Hepatocyte (in vitro differentiated cells): ENCODE measurements at regions not wholly inside any gene's neighbourhood (a gene's known extent, or its start where the extent isn't known, plus 50 kb on each side); places are given as distances from the start of the nearest gene placed in this dataset.

Source experiments
- DNase-seq: peaks from one replicate; pipeline ENCODE4 v3.0.0-alpha.2; 2016; ENCODE audit warnings: low spot score
- H2AFZ ChIP-seq: fragments of 200-600 bp; sonication (generic); 2 replicates; pipeline ENCODE4 v1.6.0; 2016; ENCODE audit warnings: antibody characterized with exemption, mild to moderate bottlenecking
- H3K27ac ChIP-seq: fragments of 200-600 bp; sonication (generic); 2 replicates; pipeline ENCODE4 v1.5.1; 2016; ENCODE audit warnings: mild to moderate bottlenecking
- H3K27me3 ChIP-seq: fragments of 200-600 bp; sonication (generic); 2 replicates; pipeline ENCODE4 v1.6.1; 2016
- H3K36me3 ChIP-seq: fragments of 200-600 bp; sonication (generic); replicated peaks from 2 replicates; pipeline ENCODE4 v1.5.1; 2016; ENCODE audit warnings: low read depth; ENCODE audit not compliant: insufficient read depth
- H3K4me1 ChIP-seq: fragments of 200-600 bp; sonication (generic); 2 replicates; pipeline ENCODE4 v1.5.1; 2016; ENCODE audit warnings: mild to moderate bottlenecking, moderate library complexity; ENCODE audit not compliant: insufficient read depth
- H3K4me2 ChIP-seq: fragments of 200-600 bp; sonication (generic); 2 replicates; pipeline ENCODE4 v1.6.0; 2016
- H3K4me3 ChIP-seq: fragments of 200-600 bp; sonication (generic); 2 replicates; pipeline ENCODE4 v1.5.1; 2016; ENCODE audit warnings: mild to moderate bottlenecking
- H3K79me2 ChIP-seq: fragments of 200-600 bp; sonication (generic); 2 replicates; pipeline ENCODE4 v1.6.0; 2017; ENCODE audit warnings: mild to moderate bottlenecking
- H3K9me2 ChIP-seq: fragments of 200-600 bp; sonication (generic); replicated peaks from 2 replicates; pipeline ENCODE4 v1.6.0; 2017; ENCODE audit warnings: mild to moderate bottlenecking; ENCODE audit not compliant: insufficient read depth
- H3K9me3 ChIP-seq: fragments of 200-600 bp; sonication (generic); 2 replicates; pipeline ENCODE4 v1.5.1; 2016; ENCODE audit warnings: low read depth, mild to moderate bottlenecking
- H4K20me1 ChIP-seq: fragments of 200-600 bp; sonication (generic); 2 replicates; pipeline ENCODE4 v1.6.0; 2016; ENCODE audit warnings: mild to moderate bottlenecking; ENCODE audit not compliant: insufficient read depth, poor library complexity, severe bottlenecking
- CTCF ChIP-seq: fragments of 200-600 bp; sonication (generic); IDR thresholded peaks from 2 replicates; pipeline ENCODE4 v1.5.1; 2016; ENCODE audit warnings: antibody characterized with exemption, mild to moderate bottlenecking; ENCODE audit not compliant: poor library complexity
- EZH2 ChIP-seq: fragments of 200-600 bp; sonication (generic); IDR thresholded peaks from 2 replicates; pipeline ENCODE4 v1.6.1; 2016; ENCODE audit warnings: antibody characterized with exemption, mild to moderate bottlenecking, borderline replicate concordance
- EZH2phosphoT487 ChIP-seq: fragments of 200-600 bp; sonication (generic); IDR thresholded peaks from one replicate; pipeline ENCODE4 v1.6.1; 2018; ENCODE audit warnings: antibody characterized with exemption, mild to moderate bottlenecking, low read depth, moderate library complexity; ENCODE audit not compliant: unreplicated experiment, severe bottlenecking
- WGBS: methylation state at CpG from one replicate; pipeline ENCODE4 v1.1.6; 2016; ENCODE audit warnings: low lambda C conversion rate; ENCODE audit errors: missing lambda C conversion rate; 5-methylcytosine and 5-hydroxymethylcytosine counted together

GRCh38 chr16:5850632-5851392 is 753.2 kb upstream of the EEF2KMT start:
- Histone ChIP-seq H3K9me3 (no peaks in the 10 kb centered on the region), H3K79me2 (no peaks in the 10 kb centered on the region), H2AFZ (no peak overlapping the region), H3K4me1 (no peaks in the 10 kb centered on the region), H3K4me2 (no peak overlapping the region), H3K27ac (no peak overlapping the region), H4K20me1 (no peaks in the 10 kb centered on the region), H3K36me3 (no peaks in the 10 kb centered on the region), H3K4me3 (no peak overlapping the region), H3K27me3 (no peaks in the 10 kb centered on the region), H3K9me2 (no peaks in the 10 kb centered on the region)
- TF ChIP-seq EZH2phosphoT487, result no peak
- TF ChIP-seq EZH2, result no peak
- no peak for TF ChIP-seq CTCF
- DNase-seq, result no peak
- WGBS, result 89% methylated on average over 16 of the region's 16 CpGs

DNA sequence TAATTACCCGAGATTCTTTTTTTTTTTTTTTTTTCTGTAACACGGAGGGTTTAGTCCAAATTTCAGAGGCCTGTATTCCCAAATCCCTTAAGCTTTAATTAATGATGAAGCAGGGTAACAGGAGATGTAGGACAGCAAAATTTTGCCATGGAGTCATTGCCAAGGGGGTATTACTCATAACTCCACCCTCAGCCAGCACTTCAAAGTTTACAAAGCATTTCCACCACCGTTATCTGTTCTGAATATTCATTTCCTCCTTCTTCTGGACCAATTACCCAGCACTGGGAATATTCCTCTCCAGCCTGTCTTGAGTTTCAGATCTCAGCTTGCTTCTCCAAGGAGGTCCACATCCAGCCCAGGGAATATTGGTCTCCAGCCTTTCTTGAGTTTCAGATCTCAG is 747.5 kb upstream of the EEF2KMT start:
- TF ChIP-seq CTCF, result no peak
- no peak for TF ChIP-seq EZH2
- TF ChIP-seq EZH2phosphoT487, result no peak
- Histone ChIP-seq H3K9me2 (no peaks in the 10 kb centered on the region), H4K20me1 (no peaks in the 10 kb centered on the region), H3K4me1 (no peaks in the 10 kb centered on the region), H3K9me3 (no peaks in the 10 kb centered on the region), H3K36me3 (no peaks in the 10 kb centered on the region), H3K4me3 (no peak overlapping the region), H2AFZ (no peak overlapping the region), H3K27me3 (no peaks in the 10 kb centered on the region), H3K4me2 (no peak overlapping the region), H3K79me2 (no peaks in the 10 kb centered on the region), H3K27ac (no peak overlapping the region)
- 55% methylated on average over 3 of the region's 3 CpGs for WGBS
- DNase-seq, result no peak

- no peak for DNase-seq
- Histone ChIP-seq H3K4me2 (no peak overlapping the region), H3K27me3 (no peaks in the 10 kb centered on the region), H3K27ac (no peak overlapping the region), H3K9me3 (no peaks in the 10 kb centered on the region), H3K4me1 (no peaks in the 10 kb centered on the region), H2AFZ (no peak overlapping the region), H3K9me2 (no peaks in the 10 kb centered on the region), H3K79me2 (no peaks in the 10 kb centered on the region), H3K36me3 (no peaks in the 10 kb centered on the region), H3K4me3 (no peak overlapping the region), H4K20me1 (no peaks in the 10 kb centered on the region)
- TF ChIP-seq EZH2 (no peak), CTCF (no peak), EZH2phosphoT487 (no peak)
- WGBS, result 83% methylated on average over 7 of the region's 7 CpGs
Observed at GRCh38 chr16:5841974-5842373, 744.4 kb upstream of the EEF2KMT start.
